ENCODE measurements at regions not wholly inside any gene's neighbourhood (a gene's known extent, or its start where the extent isn't known, plus 50 kb on each side); places are given as distances from the start of the nearest gene placed in this dataset.

GRCh38 chr1:208724079-208724478 is 479.9 kb upstream of the PLXNA2 start:
- TF ChIP-seq CTCF (conservative IDR thresholded peaks at IDR 0.05; ENCODE audit: low read length) = no peak
- TF ChIP-seq EZH2phosphoT487 (IDR thresholded peaks at IDR 0.05; ENCODE audit: borderline replicate concordance, low read depth, low read length) = no peak
